RWPE2 (cell line): ENCODE measurements at regions not wholly inside any gene's neighbourhood (a gene's known extent, or its start where the extent isn't known, plus 50 kb on each side); places are given as distances from the start of the nearest gene placed in this dataset.

Source experiments
- ATAC-seq: fragments of 200-7000 bp; cut with Tn5 transposase; 3 replicates; pipeline ENCODE4 v1.9.1; 2021; ENCODE audit warnings: low read depth
- DNase-seq: peaks from one replicate; pipeline ENCODE4 v3.0.0-alpha.2; 2020; ENCODE audit warnings: low spot score
- H3K27ac ChIP-seq: fragments of 450-650 bp; 2 replicates; pipeline ENCODE4 v1.5.1; 2017; ENCODE audit warnings: mild to moderate bottlenecking; ENCODE audit not compliant: poor library complexity, severe bottlenecking
- H3K27me3 ChIP-seq: fragments of 250-450 bp; sonication (Bioruptor Pico); 2 replicates; pipeline ENCODE4 v1.5.1; 2021; ENCODE audit warnings: mild to moderate bottlenecking, moderate library complexity; ENCODE audit not compliant: insufficient read depth, poor library complexity, severe bottlenecking
- H3K36me3 ChIP-seq: fragments of 250-450 bp; sonication (Bioruptor Pico); 2 replicates; pipeline ENCODE4 v1.5.1; 2020; ENCODE audit warnings: low read depth, mild to moderate bottlenecking, moderate library complexity
- H3K4me1 ChIP-seq: fragments of 250-450 bp; sonication (Bioruptor Pico); 2 replicates; pipeline ENCODE4 v1.5.1; 2021; ENCODE audit warnings: mild to moderate bottlenecking, moderate library complexity; ENCODE audit not compliant: insufficient read depth, poor library complexity, severe bottlenecking
- H3K4me3 ChIP-seq: fragments of 250-450 bp; sonication (Bioruptor Pico); 2 replicates; pipeline ENCODE4 v1.5.1; 2021; ENCODE audit warnings: mild to moderate bottlenecking, moderate library complexity; ENCODE audit not compliant: severe bottlenecking
- H3K9me3 ChIP-seq: fragments of 250-450 bp; sonication (Bioruptor Pico); 2 replicates; pipeline ENCODE4 v1.5.1; 2021; ENCODE audit warnings: mild to moderate bottlenecking, moderate library complexity; ENCODE audit not compliant: severe bottlenecking
- CTCF ChIP-seq: fragments of 450-650 bp; IDR thresholded peaks from one replicate; pipeline ENCODE4 v1.5.1; 2017; ENCODE audit warnings: mild to moderate bottlenecking, moderate library complexity; ENCODE audit not compliant: poor library complexity, severe bottlenecking

GRCh38 chr13:108086678-108087077 lies 128.7 kb downstream of the LIG4 start:
- no peak for DNase-seq
- Histone ChIP-seq H3K4me3 (no peak overlapping the region), H3K27me3 (no peaks in the 10 kb centered on the region), H3K4me1 (no peaks in the 10 kb centered on the region), H3K27ac (no peak overlapping the region), H3K36me3 (no peaks in the 10 kb centered on the region), H3K9me3 (no peaks in the 10 kb centered on the region)
- TF ChIP-seq CTCF: peak; percentile 25
- ATAC-seq: no peak

- Histone ChIP-seq H3K27me3 (no peaks in the 10 kb centered on the region), H3K4me1 (no peaks in the 10 kb centered on the region), H3K36me3 (no peaks in the 10 kb centered on the region), H3K27ac (no peak overlapping the region), H3K9me3 (no peaks in the 10 kb centered on the region), H3K4me3 (no peak overlapping the region)
- no peak for TF ChIP-seq CTCF
- no peak for ATAC-seq
- DNase-seq: no peak
Measured at GRCh38 chr13:108084840-108085239, 130.5 kb downstream of the LIG4 start.

GRCh38 chr13:108083056-108083455 lies 132.3 kb downstream of the LIG4 start:
- no peaks in the 10 kb centered on the region for H3K36me3 ChIP-seq
- H3K4me1 ChIP-seq: no peaks in the 10 kb centered on the region
- H3K27me3 ChIP-seq: no peaks in the 10 kb centered on the region
- TF ChIP-seq CTCF: no peak
- H3K27ac ChIP-seq: no peak overlapping the region
- ATAC-seq: no peak; the same call in 2 of the 3 replicates
- no peaks in the 10 kb centered on the region for H3K9me3 ChIP-seq
- no peak overlapping the region for H3K4me3 ChIP-seq
- no peak for DNase-seq

- H3K4me3 ChIP-seq: no peak overlapping the region
- no peaks in the 10 kb centered on the region for H3K36me3 ChIP-seq
- no peak for DNase-seq
- H3K27me3 ChIP-seq: no peaks in the 10 kb centered on the region
- no peak overlapping the region for H3K27ac ChIP-seq
- no peak for ATAC-seq
- H3K9me3 ChIP-seq: no peaks in the 10 kb centered on the region
- no peak for TF ChIP-seq CTCF
- no peaks in the 10 kb centered on the region for H3K4me1 ChIP-seq
Measured at GRCh38 chr13:108082481-108082880, 132.9 kb downstream of the LIG4 start.

GRCh38 chr13:108077284-108077683 lies 138.1 kb downstream of the LIG4 start:
- TF ChIP-seq CTCF: no peak
- ATAC-seq: no peak

More at GRCh38 chr13:108077284-108077683, 138.1 kb downstream of the LIG4 start:
- DNase-seq: no peak
- no peaks in the 10 kb centered on the region for H3K4me1 ChIP-seq
- H3K9me3 ChIP-seq: no peaks in the 10 kb centered on the region
- H3K27me3 ChIP-seq: no peaks in the 10 kb centered on the region
- H3K4me3 ChIP-seq: no peak overlapping the region
- H3K36me3 ChIP-seq: no peaks in the 10 kb centered on the region
- H3K27ac ChIP-seq: no peak overlapping the region
